ENCODE measurements at regions not wholly inside any gene's neighbourhood (a gene's known extent, or its start where the extent isn't known, plus 50 kb on each side); places are given as distances from the start of the nearest gene placed in this dataset.

- no peak for TF ChIP-seq CTCF (IDR thresholded peaks at IDR 0.05; ENCODE audit: low read length, missing control alignments)
- DNase-seq (ENCODE audit: low read depth) = no peak
- no peak overlapping the region for H3K4me3 ChIP-seq (replicated peaks; ENCODE audit: low read depth, low read length)
Observed at GRCh38 chr2:57546478-57546877, 500.1 kb upstream of the VRK2 start.

DNA sequence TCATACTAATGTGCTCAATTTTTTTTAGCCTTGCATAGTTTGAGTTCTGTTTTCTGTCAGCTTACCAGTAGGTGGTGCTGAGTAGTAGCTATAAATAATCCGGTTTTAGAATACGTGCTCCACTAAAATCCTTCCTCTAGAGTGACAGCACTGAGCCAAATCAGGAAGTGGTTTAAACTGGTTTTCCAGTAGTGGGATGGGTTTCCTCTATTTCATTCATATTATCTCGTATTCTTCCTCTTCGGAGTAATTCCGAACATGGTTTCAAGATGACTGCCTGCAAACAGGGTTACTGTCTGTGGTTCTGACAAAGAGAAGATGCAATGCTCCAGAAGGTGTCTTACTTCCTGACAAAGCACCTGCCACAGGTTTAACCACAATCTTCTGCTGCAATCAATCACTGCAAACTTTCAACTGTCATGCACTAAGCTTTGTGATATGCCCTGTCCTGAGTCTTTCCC is 496.9 kb upstream of the VRK2 start:
- TF ChIP-seq CTCF (IDR thresholded peaks at IDR 0.05; ENCODE audit: low read length, missing control alignments) = peak; percentile 14
- no peak for DNase-seq (ENCODE audit: low read depth)
- H3K4me3 ChIP-seq (replicated peaks; ENCODE audit: low read depth, low read length) = no peak overlapping the region

DNA sequence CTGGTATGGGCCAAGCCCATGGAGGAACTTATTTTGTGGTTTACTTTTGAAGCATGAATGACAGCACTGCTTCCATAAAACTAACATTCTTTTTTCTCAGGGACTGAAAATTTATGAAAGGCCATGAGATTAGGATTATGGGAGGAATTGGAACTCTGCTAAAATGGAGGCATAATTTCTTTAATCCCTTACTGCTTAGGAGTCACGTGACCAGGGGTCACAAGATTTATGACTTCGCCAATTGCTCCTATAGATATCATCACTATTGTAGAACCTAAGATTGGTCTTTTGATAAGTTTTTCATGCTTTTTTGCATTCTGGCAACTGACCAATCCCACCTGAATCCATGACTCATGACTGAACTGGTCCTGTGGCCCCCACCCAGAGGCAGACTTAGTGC is 495.7 kb upstream of the VRK2 start:
- no peak overlapping the region for H3K4me3 ChIP-seq (replicated peaks; ENCODE audit: low read depth, low read length)
- no peak for TF ChIP-seq CTCF (IDR thresholded peaks at IDR 0.05; ENCODE audit: low read length, missing control alignments)
- no peak for DNase-seq (ENCODE audit: low read depth)

DNA sequence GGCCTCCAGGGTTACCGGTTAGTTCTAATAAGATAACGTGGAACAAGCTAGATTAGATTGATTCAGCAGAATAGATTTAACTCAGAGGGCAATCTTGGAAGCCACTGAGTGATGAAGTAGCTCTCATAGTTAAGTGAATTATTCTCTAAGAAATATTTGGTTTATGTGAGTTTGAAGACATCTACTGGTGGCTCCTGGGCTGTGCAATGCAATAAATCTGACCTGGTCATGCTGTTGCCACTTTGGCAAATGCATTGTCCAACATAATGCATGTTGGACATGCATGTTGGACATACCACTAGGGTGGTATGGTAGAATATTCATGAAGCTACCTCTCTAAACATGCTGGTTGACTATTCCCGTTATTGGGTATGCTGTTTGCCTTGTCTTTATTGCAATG is 493.7 kb upstream of the VRK2 start:
- no peak overlapping the region for H3K4me3 ChIP-seq (replicated peaks; ENCODE audit: low read depth, low read length)
- no peak for TF ChIP-seq CTCF (IDR thresholded peaks at IDR 0.05; ENCODE audit: low read length, missing control alignments)
- DNase-seq (ENCODE audit: low read depth) = no peak

- no peak for DNase-seq (ENCODE audit: low read depth)
- no peak for TF ChIP-seq CTCF (IDR thresholded peaks at IDR 0.05; ENCODE audit: low read length, missing control alignments)
- no peak overlapping the region for H3K4me3 ChIP-seq (replicated peaks; ENCODE audit: low read depth, low read length)
Observed at GRCh38 chr2:57554348-57554747, 492.3 kb upstream of the VRK2 start.

DNA sequence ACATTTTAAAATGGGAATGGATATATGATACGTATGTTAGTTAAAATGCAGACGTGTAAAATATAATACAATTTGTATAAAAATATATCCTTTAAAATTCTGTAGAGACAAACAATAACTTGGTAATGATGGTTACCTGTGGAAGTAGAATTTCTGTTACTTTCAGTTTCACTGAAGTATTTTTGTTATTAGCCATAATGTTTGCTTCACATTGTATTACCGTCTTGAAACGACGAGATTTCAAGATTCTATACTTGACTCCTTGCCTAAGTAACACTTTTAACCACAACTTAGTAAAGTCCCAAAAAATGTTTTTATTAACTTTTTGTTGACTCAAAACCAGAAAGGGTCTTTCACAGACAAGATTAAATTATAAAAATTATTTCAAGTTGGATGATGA is 488.3 kb upstream of the VRK2 start:
- H3K4me3 ChIP-seq (replicated peaks; ENCODE audit: low read depth, low read length) = no peak overlapping the region
- DNase-seq (ENCODE audit: low read depth) = no peak
- TF ChIP-seq CTCF (IDR thresholded peaks at IDR 0.05; ENCODE audit: low read length, missing control alignments) = no peak

GRCh38 chr2:57562495-57562894 is 484.1 kb upstream of the VRK2 start:
- DNase-seq (ENCODE audit: low read depth) = no peak
- TF ChIP-seq CTCF (IDR thresholded peaks at IDR 0.05; ENCODE audit: low read length, missing control alignments) = no peak
- H3K4me3 ChIP-seq (replicated peaks; ENCODE audit: low read depth, low read length) = no peak overlapping the region

Data from fibroblast of pulmonary artery (primary cell).